ENCODE measurements at regions not wholly inside any gene's neighbourhood (a gene's known extent, or its start where the extent isn't known, plus 50 kb on each side); places are given as distances from the start of the nearest gene placed in this dataset.

GRCh38 chr2:223459328-223459939, 142.7 kb downstream of the SCG2 start:
- Histone ChIP-seq H3K36me3 (ENCODE audit: control insufficient read depth, insufficient read depth, low read length) (no peaks in the 10 kb centered on the region), H3K4me3 (ENCODE audit: low read depth, low read length) (no peak overlapping the region), H3K27me3 (ENCODE audit: control insufficient read depth, insufficient read depth, low read length) (no peaks in the 10 kb centered on the region)
- DNase-seq (ENCODE audit: low read depth) = no peak
- POLR2A ChIA-PET = interaction anchor here (0.6 kb wide), 1 partner anchor 140 kb away, joined by 4 read pairs; no protein-coding TSS in a partner anchor
- TF ChIP-seq, protein P1, sequence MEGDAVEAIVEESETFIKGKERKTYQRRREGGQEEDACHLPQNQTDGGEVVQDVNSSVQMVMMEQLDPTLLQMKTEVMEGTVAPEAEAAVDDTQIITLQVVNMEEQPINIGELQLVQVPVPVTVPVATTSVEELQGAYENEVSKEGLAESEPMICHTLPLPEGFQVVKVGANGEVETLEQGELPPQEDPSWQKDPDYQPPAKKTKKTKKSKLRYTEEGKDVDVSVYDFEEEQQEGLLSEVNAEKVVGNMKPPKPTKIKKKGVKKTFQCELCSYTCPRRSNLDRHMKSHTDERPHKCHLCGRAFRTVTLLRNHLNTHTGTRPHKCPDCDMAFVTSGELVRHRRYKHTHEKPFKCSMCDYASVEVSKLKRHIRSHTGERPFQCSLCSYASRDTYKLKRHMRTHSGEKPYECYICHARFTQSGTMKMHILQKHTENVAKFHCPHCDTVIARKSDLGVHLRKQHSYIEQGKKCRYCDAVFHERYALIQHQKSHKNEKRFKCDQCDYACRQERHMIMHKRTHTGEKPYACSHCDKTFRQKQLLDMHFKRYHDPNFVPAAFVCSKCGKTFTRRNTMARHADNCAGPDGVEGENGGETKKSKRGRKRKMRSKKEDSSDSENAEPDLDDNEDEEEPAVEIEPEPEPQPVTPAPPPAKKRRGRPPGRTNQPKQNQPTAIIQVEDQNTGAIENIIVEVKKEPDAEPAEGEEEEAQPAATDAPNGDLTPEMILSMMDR (IDR thresholded peaks at IDR 0.05; ENCODE audit: insufficient read depth, low read depth, low read length) = peak; percentile 38
- CTCF ChIA-PET = interaction anchor here (0.6 to 1.8 kb wide), 14 partner anchors 11 to 488 kb away, joined by 3 to 8 read pairs (median 3); no protein-coding TSS in a partner anchor

GRCh38 chr2:223460209-223460608, 142.0 kb downstream of the SCG2 start:
- no peak overlapping the region for H3K4me3 ChIP-seq (ENCODE audit: low read depth, low read length)
- CTCF ChIA-PET = interaction anchor here (0.5 to 1.9 kb wide), 7 partner anchors 13 to 489 kb away, joined by 3 to 10 read pairs (median 3); no protein-coding TSS in a partner anchor
- TF ChIP-seq, protein P1 (IDR thresholded peaks at IDR 0.05; ENCODE audit: insufficient read depth, low read depth, low read length) = no peak
- no peak for DNase-seq (ENCODE audit: low read depth)
- POLR2A ChIA-PET = no interaction called here
- no peaks in the 10 kb centered on the region for H3K27me3 ChIP-seq (ENCODE audit: control insufficient read depth, insufficient read depth, low read length)
- H3K36me3 ChIP-seq (ENCODE audit: control insufficient read depth, insufficient read depth, low read length) = no peaks in the 10 kb centered on the region

DNA sequence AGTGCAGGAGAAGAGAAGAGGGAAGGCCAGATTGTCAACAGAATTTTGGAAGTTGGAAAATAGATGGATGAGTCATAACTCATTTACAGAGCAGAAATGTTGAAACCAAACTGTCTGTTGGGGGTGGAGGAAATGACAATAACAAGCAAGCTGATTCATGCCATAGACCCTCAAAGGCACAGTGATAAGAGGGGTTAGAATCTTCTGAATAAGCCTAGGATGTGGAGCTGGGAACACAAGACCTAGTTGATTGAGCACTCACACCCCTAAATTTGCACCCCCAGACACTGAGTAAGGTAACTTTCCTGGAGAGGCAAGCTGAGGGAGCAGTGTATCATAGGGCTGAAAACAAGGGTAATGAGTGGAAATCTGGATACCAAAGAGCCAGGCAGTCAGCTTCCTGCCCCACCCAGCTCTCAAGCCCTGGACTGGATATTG, 141.4 kb downstream of the SCG2 start:
- H3K27me3 ChIP-seq (ENCODE audit: control insufficient read depth, insufficient read depth, low read length) = no peaks in the 10 kb centered on the region
- ChIA-PET CTCF (interaction anchor here (1.0 to 1.9 kb wide), 5 partner anchors 26 to 489 kb away, joined by 3 to 10 read pairs (median 3); no protein-coding TSS in a partner anchor), POLR2A (interaction anchor here (0.6 kb wide), 1 partner anchor 125 kb away, joined by 3 read pairs; no protein-coding TSS in a partner anchor)
- peak; percentile 26 for DNase-seq (ENCODE audit: low read depth)
- TF ChIP-seq, protein P1 (IDR thresholded peaks at IDR 0.05; ENCODE audit: insufficient read depth, low read depth, low read length) = no peak
- no peaks in the 10 kb centered on the region for H3K36me3 ChIP-seq (ENCODE audit: control insufficient read depth, insufficient read depth, low read length)
- no peak overlapping the region for H3K4me3 ChIP-seq (ENCODE audit: low read depth, low read length)

- CTCF ChIA-PET = interaction anchor here (1.4 to 1.8 kb wide), 2 partner anchors 19 to 138 kb away, joined by 3 to 6 read pairs; partner anchors contain the start of gene SCG2
- TF ChIP-seq, protein P1 (IDR thresholded peaks at IDR 0.05; ENCODE audit: insufficient read depth, low read depth, low read length) = no peak
- DNase-seq (ENCODE audit: low read depth) = no peak
- no peak overlapping the region for H3K4me3 ChIP-seq (ENCODE audit: low read depth, low read length)
- POLR2A ChIA-PET = no interaction called here
- H3K36me3 ChIP-seq (ENCODE audit: control insufficient read depth, insufficient read depth, low read length) = no peaks in the 10 kb centered on the region
- H3K27me3 ChIP-seq (ENCODE audit: control insufficient read depth, insufficient read depth, low read length) = no peaks in the 10 kb centered on the region
Observed at GRCh38 chr2:223464071-223464470, 138.1 kb downstream of the SCG2 start.

- DNase-seq (ENCODE audit: low read depth) = peak; percentile 93
- H3K4me3 ChIP-seq (ENCODE audit: low read depth, low read length) = no peak overlapping the region
- ChIA-PET CTCF (interaction anchor here (1.0 to 1.8 kb wide), 3 partner anchors 15 to 146 kb away, joined by 3 to 6 read pairs (median 6); no protein-coding TSS in a partner anchor), POLR2A (interaction anchor here (0.6 kb wide), 1 partner anchor 57 kb away, joined by 5 read pairs; no protein-coding TSS in a partner anchor)
- TF ChIP-seq, protein P1 (IDR thresholded peaks at IDR 0.05; ENCODE audit: insufficient read depth, low read depth, low read length) = no peak
- H3K27me3 ChIP-seq (ENCODE audit: control insufficient read depth, insufficient read depth, low read length) = no peaks in the 10 kb centered on the region
- H3K36me3 ChIP-seq (ENCODE audit: control insufficient read depth, insufficient read depth, low read length) = no peaks in the 10 kb centered on the region
Observed at GRCh38 chr2:223465793-223466192, 136.4 kb downstream of the SCG2 start.
